AG04450 (cell line): ENCODE measurements at regions not wholly inside any gene's neighbourhood (a gene's known extent, or its start where the extent isn't known, plus 50 kb on each side); places are given as distances from the start of the nearest gene placed in this dataset.
A peak's percentile ranks its signal among the peaks of the same experiment; 100 is the strongest.

ENCODE experiments used
- CTCF ChIA-PET: fragments of 300-600, 350-600 bp; formaldehyde crosslinking; extraction: SDS; loops from one replicate; lab custom pipeline; 2022; ENCODE audit warnings: antibody characterized with exemption, inconsistent platforms; lab: Charles Lee
- POLR2A ChIA-PET: fragments of 350-600 bp; formaldehyde crosslinking; extraction: SDS; loops from one replicate; lab custom pipeline; 2021; ENCODE audit warnings: antibody characterized with exemption, inconsistent platforms; lab: Yijun Ruan, JAX
- DNase-seq: peaks from one replicate; pipeline ENCODE4 v3.0.0-alpha.2; 2011; ENCODE audit warnings: low read depth, low spot score
- H3K27ac ChIP-seq: one replicate; pipeline ENCODE4 v1.5.1; 2012; ENCODE audit warnings: low read depth, low read length, control low read depth
- H3K27me3 ChIP-seq: one replicate; pipeline ENCODE4 v1.6.0; 2012; ENCODE audit warnings: low read length; ENCODE audit not compliant: control insufficient read depth, insufficient read depth
- H3K4me3 ChIP-seq: 2 replicates; pipeline ENCODE4 v1.5.1; 2011; ENCODE audit warnings: mild to moderate bottlenecking, low read depth, low read length, control low read depth
- H3K9me3 ChIP-seq: 2 replicates; pipeline ENCODE4 v1.5.1; 2012; ENCODE audit warnings: low read length; ENCODE audit not compliant: control insufficient read depth, insufficient read depth
- CTCF ChIP-seq: IDR thresholded peaks from 2 replicates; pipeline ENCODE4 v1.5.1; 2011; ENCODE audit warnings: low read depth, low read length, control low read depth, inconsistent platforms

DNA sequence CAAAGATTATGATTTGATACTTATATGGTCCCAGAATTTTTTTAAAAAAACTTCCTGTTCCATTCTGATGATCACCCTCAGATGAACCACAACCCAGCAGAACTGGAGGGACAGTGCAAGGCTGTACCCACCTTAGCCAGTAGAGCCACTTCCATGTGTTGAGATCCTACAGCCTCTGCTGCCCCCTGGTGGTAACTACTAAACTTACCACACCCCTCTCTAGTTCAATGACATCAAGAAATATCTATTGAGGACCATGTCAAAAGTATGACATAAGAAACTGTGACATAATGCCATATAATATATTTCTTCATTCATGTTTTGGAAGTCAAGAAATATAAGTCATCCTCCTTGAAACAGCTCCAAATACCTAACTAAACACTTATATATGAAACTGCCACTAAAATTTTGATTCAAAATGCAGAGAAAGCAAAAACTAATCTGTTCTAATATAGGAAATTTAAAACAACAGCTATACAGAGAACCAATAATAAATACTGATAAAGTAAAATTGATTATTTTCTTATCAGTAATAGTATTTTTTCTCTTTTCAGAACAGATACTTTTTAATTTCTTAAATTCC, 412.6 kb downstream of the KCTD12 start:
- ChIA-PET CTCF (interaction anchor here (0.6 to 7.0 kb wide), 31 partner anchors 9 to 992 kb away, joined by 3 to 132 read pairs (median 4); no protein-coding TSS in a partner anchor), POLR2A (no interaction called here)
- Histone ChIP-seq H3K9me3 (no peaks in the 10 kb centered on the region), H3K27ac (no peak overlapping the region), H3K27me3 (peaks cover 2% of the 10 kb centered on the region), H3K4me3 (no peak overlapping the region)
- DNase-seq, result peak; percentile 52
- TF ChIP-seq CTCF, result peak; percentile 86

GRCh38 chr13:76472916-76473315, 413.3 kb downstream of the KCTD12 start:
- Histone ChIP-seq H3K9me3 (no peaks in the 10 kb centered on the region), H3K4me3 (no peak overlapping the region), H3K27me3 (peaks cover 2% of the 10 kb centered on the region), H3K27ac (no peak overlapping the region)
- no peak for TF ChIP-seq CTCF
- no peak for DNase-seq
- CTCF ChIA-PET, result interaction anchor here (0.6 to 7.0 kb wide), 13 partner anchors 8 to 785 kb away, joined by 3 to 132 read pairs (median 4); no protein-coding TSS in a partner anchor
- POLR2A ChIA-PET, result no interaction called here

GRCh38 chr13:76471486-76471885, 414.7 kb downstream of the KCTD12 start:
- H3K27me3 ChIP-seq, result peaks cover 2% of the 10 kb centered on the region
- no peak for TF ChIP-seq CTCF
- no peak overlapping the region for H3K27ac ChIP-seq
- ChIA-PET CTCF (interaction anchor here (0.8 to 7.0 kb wide), 5 partner anchors 22 to 784 kb away, joined by 3 to 132 read pairs (median 26); no protein-coding TSS in a partner anchor), POLR2A (no interaction called here)
- no peak for DNase-seq
- H3K4me3 ChIP-seq, result no peak overlapping the region
- H3K9me3 ChIP-seq, result no peaks in the 10 kb centered on the region

- TF ChIP-seq CTCF, result no peak
- ChIA-PET POLR2A (no interaction called here), CTCF (interaction anchor here (1.1 to 7.0 kb wide), 4 partner anchors 22 to 796 kb away, joined by 3 to 132 read pairs (median 34); no protein-coding TSS in a partner anchor)
- Histone ChIP-seq H3K9me3 (no peaks in the 10 kb centered on the region), H3K4me3 (no peak overlapping the region), H3K27me3 (peaks cover 2% of the 10 kb centered on the region), H3K27ac (no peak overlapping the region)
- DNase-seq, result no peak
Observed at GRCh38 chr13:76470991-76471390, 415.2 kb downstream of the KCTD12 start.

DNA sequence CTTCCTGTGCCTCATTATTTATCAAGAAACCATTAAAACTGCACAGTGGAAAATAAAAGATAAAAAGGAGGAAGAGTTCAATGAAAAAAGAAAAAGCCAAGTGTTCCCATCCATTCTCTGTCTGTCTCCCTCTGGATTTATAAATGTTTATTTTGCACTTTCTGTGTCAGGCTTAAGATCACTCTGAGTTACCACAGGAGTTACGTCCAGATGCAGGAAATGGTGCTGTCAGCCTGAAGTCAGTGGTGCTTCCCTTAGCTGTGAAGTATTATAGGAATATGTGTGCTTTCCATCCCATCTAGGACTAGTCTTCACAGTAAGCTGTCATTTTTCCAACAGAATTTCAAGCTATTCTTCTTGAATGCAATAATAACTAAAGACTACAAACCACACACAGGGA, 420.2 kb downstream of the KCTD12 start:
- DNase-seq, result no peak
- no peak overlapping the region for H3K27ac ChIP-seq
- peaks cover 2% of the 10 kb centered on the region for H3K27me3 ChIP-seq
- no peak overlapping the region for H3K4me3 ChIP-seq
- H3K9me3 ChIP-seq, result no peaks in the 10 kb centered on the region
- ChIA-PET POLR2A (no interaction called here), CTCF (no interaction called here)
- no peak for TF ChIP-seq CTCF
